GM18861 (cell line): ENCODE measurements at regions not wholly inside any gene's neighbourhood (a gene's known extent, or its start where the extent isn't known, plus 50 kb on each side); places are given as distances from the start of the nearest gene placed in this dataset.

ENCODE experiments used
- ATAC-seq: cut with Tn5 transposase; IDR thresholded peaks from one replicate; pipeline ENCODE4 v1.9.1; 2021; ENCODE audit not compliant: unreplicated experiment

GRCh38 chr12:60981473-60981872 is 1278.7 kb upstream of the USP15 start:
- no peak for ATAC-seq

GRCh38 chr12:60992087-60992486 is 1268.1 kb upstream of the USP15 start:
- ATAC-seq, result no peak

DNA sequence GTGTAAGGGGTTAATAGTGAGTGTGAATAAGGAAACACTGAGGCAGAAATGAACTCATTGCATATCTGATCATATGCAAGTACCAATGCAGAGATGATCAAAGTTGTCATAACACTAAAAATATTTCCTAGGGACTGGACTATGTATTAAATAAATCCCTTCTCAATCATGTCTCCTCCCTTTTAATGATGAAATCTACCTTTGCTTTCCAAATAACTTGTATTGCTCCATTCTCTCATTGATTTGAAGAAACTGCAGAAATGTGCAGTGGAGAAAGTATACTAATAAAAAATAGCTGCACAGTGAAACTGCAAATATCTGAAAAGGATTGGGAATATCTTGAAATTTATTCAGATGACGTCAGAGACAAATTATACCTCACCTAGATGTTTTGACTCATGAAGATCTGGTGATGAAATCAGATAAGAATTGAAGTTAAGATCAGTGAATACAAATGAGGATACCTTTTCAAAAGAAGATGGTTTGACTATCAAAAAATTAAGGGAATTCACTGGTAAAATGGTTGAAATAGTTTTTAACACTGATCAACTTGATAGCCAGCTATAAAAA is 1264.9 kb upstream of the USP15 start:
- ATAC-seq, result no peak

GRCh38 chr12:60997869-60998378 is 1262.3 kb upstream of the USP15 start:
- ATAC-seq, result no peak

DNA sequence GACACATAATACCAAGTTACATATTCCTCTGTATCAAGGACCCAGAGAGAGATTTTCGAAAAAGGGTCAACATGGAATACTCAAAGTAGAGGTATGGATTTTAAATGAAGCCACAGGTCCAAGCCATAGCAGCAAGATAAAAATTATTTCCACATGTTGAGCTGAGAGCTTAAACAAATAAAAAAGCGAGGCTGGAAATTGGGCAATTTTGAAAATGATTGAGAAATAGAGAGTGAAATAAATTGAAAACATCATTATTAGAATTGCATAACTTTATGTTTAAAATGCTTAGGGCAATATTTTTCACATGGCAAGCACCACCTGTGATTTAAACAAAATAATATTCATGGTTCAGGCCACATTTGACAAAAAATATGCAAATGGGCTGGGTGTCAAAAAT is 1251.0 kb upstream of the USP15 start:
- ATAC-seq, result no peak

GRCh38 chr12:61011767-61012423 is 1248.3 kb upstream of the USP15 start:
- no peak for ATAC-seq

- no peak for ATAC-seq
Measured at GRCh38 chr12:61018571-61018970, 1241.6 kb upstream of the USP15 start.

- no peak for ATAC-seq
Measured at GRCh38 chr12:61023231-61023630, 1237.0 kb upstream of the USP15 start.

GRCh38 chr12:61029516-61029915 is 1230.7 kb upstream of the USP15 start:
- no peak for ATAC-seq

DNA sequence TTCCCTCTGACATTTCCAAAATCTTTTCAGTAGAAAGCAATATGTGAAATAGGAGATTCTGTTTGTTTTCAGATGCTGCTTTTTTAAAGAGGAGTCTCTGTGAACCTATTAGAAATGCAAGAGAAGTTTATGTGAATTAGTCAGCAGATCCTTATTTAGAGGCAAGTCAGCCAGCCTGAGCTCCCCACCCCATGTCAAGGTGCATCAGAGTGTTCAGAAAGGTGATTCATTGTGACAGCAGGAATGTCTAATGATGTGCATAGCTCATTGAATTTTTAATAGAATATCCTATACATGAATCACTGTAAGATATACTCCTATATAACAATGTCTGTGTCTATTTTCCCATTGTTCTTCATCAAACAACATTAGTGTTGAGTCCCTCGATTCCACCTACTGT is 1222.4 kb upstream of the USP15 start:
- ATAC-seq, result no peak

DNA sequence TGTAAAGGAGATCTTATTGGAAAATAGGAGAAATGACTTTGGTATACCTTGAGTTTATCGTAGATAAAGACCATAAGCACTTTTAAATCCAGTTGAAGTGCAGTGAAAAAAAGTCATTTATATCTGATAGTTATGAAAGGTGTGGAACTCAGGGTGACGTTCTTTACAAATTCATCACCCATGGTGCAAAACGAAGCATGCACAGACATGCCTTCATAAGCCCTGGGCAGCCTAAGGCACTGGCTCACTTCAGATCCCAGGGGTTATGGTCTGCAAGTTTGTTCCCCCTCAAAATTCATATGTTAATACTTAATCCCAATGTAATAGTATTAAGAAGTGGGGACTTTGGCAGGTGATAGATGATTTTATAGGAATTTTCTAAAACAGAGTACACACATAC is 1216.4 kb upstream of the USP15 start:
- ATAC-seq, result no peak

DNA sequence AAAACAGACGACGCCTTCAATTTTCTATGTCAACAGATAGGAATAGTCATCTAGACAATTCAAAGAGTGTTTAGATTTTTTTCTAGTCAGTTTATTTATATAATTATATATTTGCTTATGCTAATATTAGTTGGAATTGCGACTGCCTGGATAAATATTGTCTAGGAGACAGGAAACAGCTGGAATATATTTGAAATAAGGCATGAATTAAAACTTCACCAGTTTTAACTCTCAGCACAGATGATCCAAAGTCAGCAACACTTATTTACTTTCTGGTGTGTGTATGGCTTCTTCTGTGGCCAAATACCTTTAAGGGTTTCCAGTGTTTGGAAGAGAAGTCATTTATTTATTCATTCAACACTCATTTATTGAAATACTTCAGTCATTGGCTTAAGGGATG is 1215.4 kb upstream of the USP15 start:
- no peak for ATAC-seq

DNA sequence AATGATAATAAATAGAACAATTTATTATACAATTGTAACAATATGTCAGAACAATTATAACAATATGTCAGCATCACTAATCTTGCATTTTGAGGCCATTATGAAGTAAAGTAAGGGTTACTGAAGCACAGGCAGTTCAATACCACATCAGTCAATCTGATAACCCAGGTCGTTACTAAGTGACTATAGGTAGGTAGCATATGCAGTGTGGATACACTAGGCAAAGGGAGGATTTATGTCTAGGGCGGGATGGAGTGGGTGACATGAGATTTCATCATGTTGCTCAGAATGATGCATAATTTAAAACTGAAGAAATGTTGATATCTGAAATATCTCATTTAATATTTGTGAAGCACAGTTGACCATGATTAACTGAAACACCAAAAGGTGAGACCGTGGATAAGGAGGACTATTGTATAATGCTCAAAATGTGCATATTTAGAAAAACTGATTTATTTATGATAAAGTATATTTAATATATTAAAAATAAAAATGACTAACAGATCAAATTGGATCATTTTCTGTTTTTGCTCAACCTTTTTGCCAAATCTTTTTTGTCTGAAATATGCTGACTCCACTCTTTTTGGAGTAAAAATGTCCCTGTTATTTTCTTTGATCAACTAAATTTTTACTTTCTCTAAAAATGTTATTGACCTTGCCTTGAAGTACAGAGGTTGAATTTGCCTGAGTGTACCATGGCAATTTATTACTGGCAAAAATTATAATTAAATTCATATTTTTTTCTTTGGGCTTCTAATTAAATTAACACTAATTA is 1189.4 kb upstream of the USP15 start:
- no peak for ATAC-seq

GRCh38 chr12:61072717-61073116 is 1187.5 kb upstream of the USP15 start:
- ATAC-seq, result no peak

DNA sequence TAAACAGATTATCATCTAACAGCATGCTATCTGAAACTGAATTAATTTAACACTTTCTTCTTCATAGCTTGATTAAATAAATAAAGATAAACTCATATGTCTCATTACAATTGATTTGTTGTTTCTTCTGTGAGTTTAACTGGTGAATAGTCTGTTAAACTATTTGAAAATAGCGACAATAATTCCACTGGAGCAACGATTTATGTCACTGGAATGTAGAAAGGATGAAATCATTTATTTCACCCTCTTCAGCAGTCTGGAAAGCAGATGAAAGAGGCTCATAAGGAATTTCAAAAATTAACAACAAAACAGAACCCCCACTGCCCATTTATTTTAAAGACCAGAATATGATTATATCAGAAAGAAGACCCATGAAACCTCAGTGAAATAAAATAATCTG is 1165.1 kb upstream of the USP15 start:
- ATAC-seq, result no peak

DNA sequence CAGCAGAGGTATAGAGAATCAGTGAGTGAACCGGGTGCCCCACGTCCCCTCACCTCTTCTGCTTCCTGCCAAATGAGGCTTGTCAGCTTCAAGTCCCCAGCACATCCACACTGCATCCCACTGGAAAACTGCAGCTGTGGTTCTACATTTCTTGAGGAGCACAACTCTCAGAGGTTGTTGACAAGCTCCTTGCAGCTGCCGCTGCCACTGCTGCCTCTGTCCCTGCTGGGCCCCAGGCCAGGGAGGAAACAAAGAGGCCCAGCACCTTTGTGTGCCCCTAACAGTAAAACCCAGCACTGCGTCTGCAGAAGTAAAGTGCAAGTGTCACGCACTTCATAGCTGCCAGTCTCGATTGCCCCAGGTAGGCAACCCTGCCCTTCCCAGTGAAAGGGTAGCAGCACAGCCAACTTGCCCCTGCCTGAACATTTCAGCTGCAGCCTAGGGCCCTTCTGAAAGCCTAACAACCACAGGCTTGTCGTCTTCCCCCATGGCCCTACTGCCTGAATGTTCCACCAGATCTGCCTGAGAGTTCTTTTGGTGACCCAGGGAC is 1162.1 kb upstream of the USP15 start:
- no peak for ATAC-seq

DNA sequence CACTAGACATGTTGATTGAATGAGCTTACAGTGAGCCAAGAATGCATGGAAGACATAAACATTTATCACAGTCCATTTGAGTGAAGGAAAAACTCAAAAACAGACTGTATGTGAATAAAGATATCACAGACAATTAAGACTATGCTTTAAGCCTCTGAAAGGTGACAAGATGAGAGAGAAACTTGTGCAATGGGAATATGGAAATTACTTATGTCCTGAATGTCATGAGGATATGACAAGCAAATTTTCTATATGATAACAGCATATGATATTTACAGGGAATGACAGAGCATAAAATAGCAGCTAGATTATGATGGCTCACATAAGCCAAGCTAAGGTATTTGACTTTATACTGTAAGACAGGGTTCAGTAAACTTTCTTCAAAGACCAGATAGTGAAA is 1153.1 kb upstream of the USP15 start:
- no peak for ATAC-seq

- ATAC-seq, result no peak
Measured at GRCh38 chr12:61111218-61111617, 1149.0 kb upstream of the USP15 start.

DNA sequence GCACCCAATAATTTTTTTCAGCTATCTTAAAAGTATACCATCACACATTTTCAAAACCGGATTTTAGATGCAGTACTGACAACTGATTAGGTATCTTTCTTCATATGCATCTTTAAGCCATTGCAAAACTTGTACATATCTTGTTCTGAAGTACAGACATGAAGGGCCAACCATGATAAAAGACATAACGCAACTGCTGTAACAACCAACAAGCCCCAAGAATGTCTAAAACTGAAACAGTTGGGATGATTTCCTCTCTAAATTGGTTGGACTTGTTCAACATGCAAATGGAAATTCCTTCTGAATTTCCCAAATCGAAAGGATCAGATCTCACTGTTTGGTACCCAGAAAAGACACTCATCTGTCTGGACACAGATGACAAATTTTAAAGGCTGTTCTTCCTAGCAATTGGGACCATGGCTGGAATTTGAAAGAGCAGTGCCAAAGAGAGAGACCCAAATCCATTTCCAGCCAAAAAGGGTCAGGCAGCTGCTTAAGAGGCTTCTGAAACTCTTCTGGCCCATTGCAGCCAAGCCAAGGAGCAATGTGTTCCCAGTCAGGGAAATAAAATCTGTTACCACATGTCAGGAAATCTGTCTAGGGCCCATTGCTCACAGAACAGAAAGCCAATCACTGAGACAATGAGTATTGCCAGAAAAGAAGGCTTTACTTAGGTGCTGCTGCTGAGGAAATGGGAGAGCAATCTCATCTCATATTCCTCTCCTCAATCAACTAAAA is 1122.4 kb upstream of the USP15 start:
- no peak for ATAC-seq

DNA sequence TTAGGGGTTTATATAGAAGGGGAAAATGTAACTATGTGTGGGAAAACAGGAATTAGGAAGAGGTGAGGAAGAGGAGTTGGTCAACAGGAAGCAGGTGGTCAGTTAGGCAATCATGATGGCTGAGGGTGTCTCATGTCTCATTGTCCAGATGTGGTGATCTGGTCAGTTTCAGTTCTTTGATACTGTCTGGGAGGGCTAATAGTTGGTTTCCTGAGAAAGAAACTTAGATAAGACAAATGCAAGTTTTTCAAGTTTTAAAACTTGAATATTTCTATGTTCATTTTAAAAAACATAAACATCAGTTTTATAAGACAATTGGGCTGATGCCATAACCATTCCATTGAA is 1121.8 kb upstream of the USP15 start:
- no peak for ATAC-seq

DNA sequence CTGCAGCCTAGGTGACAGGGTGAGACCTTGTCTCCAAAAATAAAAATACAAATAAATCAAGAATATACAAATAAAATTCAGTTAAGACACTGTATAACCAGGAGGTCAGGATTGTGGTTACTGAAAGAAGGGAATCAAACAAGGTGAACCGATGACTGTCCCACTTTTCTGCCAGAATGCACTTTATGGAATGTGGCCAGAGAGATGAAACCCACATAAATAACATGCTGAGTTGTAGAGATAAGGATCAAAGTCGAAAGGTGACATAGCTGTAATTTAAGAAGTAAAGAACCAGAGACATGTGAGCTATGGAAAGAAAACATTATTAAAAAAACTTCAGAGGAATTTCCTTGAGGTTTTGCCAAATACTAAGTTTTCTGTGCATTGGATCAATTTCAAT is 1098.2 kb upstream of the USP15 start:
- no peak for ATAC-seq
